GM23338 (cell line): ENCODE measurements at regions not wholly inside any gene's neighbourhood (a gene's known extent, or its start where the extent isn't known, plus 50 kb on each side); places are given as distances from the start of the nearest gene placed in this dataset.

Experiments
- ATAC-seq: fragments of 200-7000 bp; cut with Tn5 transposase; 3 replicates; pipeline ENCODE4 v1.9.1; 2020
- DNase-seq: peaks from one replicate; pipeline ENCODE4 v3.0.0-alpha.2; 2015; ENCODE audit warnings: low spot score
- H2AFZ ChIP-seq: fragments of 200-600 bp; sonication (generic); 2 replicates; pipeline ENCODE4 v1.8.0; 2016; ENCODE audit warnings: antibody characterized with exemption, mild to moderate bottlenecking, moderate library complexity
- H3F3A ChIP-seq: fragments of 200-600 bp; sonication (generic); replicated peaks from 2 replicates; pipeline ENCODE4 v1.8.0; 2017; ENCODE audit warnings: antibody characterized with exemption, mixed run types, low read depth
- H3K27ac ChIP-seq: fragments of 200-600 bp; sonication (generic); 2 replicates; pipeline ENCODE4 v1.6.1; 2016; ENCODE audit warnings: low read depth
- H3K27me3 ChIP-seq: fragments of 200-600 bp; sonication (generic); 2 replicates; pipeline ENCODE4 v1.8.0; 2016; ENCODE audit warnings: mild to moderate bottlenecking, mixed run types, moderate library complexity; ENCODE audit not compliant: insufficient read depth
- H3K36me3 ChIP-seq: fragments of 200-600 bp; sonication (generic); 2 replicates; pipeline ENCODE4 v1.8.0; 2016; ENCODE audit warnings: mild to moderate bottlenecking; ENCODE audit not compliant: insufficient read depth
- H3K4me1 ChIP-seq: fragments of 200-600 bp; sonication (generic); 2 replicates; pipeline ENCODE4 v1.8.0; 2016; ENCODE audit warnings: mild to moderate bottlenecking, moderate library complexity; ENCODE audit not compliant: insufficient read depth
- H3K4me2 ChIP-seq: fragments of 200-600 bp; sonication (generic); 2 replicates; pipeline ENCODE4 v1.7.1; 2017; ENCODE audit warnings: mixed run types
- H3K4me3 ChIP-seq: fragments of 200-600 bp; sonication (generic); 2 replicates; pipeline ENCODE4 v1.6.1; 2016; ENCODE audit warnings: mixed run types
- H3K79me2 ChIP-seq: fragments of 200-600 bp; sonication (generic); replicated peaks from 2 replicates; pipeline ENCODE4 v1.8.0; 2017; ENCODE audit warnings: mild to moderate bottlenecking; ENCODE audit not compliant: insufficient read depth
- H3K9me2 ChIP-seq: fragments of 200-600 bp; sonication (generic); 2 replicates; pipeline ENCODE4 v1.8.0; 2017; ENCODE audit not compliant: insufficient read depth
- H4K20me1 ChIP-seq: fragments of 200-600 bp; sonication (generic); replicated peaks from 2 replicates; pipeline ENCODE4 v1.8.0; 2017; ENCODE audit warnings: mild to moderate bottlenecking; ENCODE audit not compliant: insufficient read depth
- H3K27ac Mint-ChIP-seq: 2 replicates; pipeline ENCODE4 v1.8.0; 2020; ENCODE audit warnings: inconsistent platforms, mild to moderate bottlenecking, moderate library complexity, mixed read lengths
- H3K27me3 Mint-ChIP-seq: 3 replicates; pipeline ENCODE4 v1.8.0; 2022; ENCODE audit warnings: low read depth, mild to moderate bottlenecking, moderate library complexity, mixed read lengths, inconsistent platforms; ENCODE audit not compliant: insufficient read depth, poor library complexity
- H3K36me3 Mint-ChIP-seq: 3 replicates; pipeline ENCODE4 v1.8.0; 2021; ENCODE audit warnings: low read depth, mild to moderate bottlenecking, inconsistent platforms, moderate library complexity, mixed read lengths
- H3K4me1 Mint-ChIP-seq: 3 replicates; pipeline ENCODE4 v1.8.0; 2020; ENCODE audit warnings: mild to moderate bottlenecking, inconsistent platforms, mixed read lengths
- H3K4me3 Mint-ChIP-seq: 3 replicates; pipeline ENCODE4 v1.8.0; 2021; ENCODE audit warnings: moderate library complexity, mild to moderate bottlenecking, inconsistent platforms, mixed read lengths
- H3K9me3 Mint-ChIP-seq: 3 replicates; pipeline ENCODE4 v1.8.0; 2020; ENCODE audit warnings: moderate library complexity, mild to moderate bottlenecking, inconsistent platforms, mixed read lengths
- EZH2 ChIP-seq: fragments of 200-600 bp; sonication (generic); IDR thresholded peaks from one replicate; pipeline ENCODE4 v1.8.0; 2017; ENCODE audit warnings: antibody characterized with exemption, mild to moderate bottlenecking, low read depth; ENCODE audit not compliant: unreplicated experiment
- EZH2phosphoT487 ChIP-seq: fragments of 200-600 bp; sonication (generic); IDR thresholded peaks from one replicate; pipeline ENCODE4 v1.8.1; 2018; ENCODE audit warnings: antibody characterized with exemption; ENCODE audit not compliant: unreplicated experiment
- NANOG ChIP-seq: IDR thresholded peaks from 2 replicates; pipeline ENCODE4 v1.6.1; 2016; ENCODE audit warnings: antibody characterized with exemption, borderline replicate concordance
- POLR2AphosphoS5 ChIP-seq: IDR thresholded peaks from 2 replicates; pipeline ENCODE4 v1.6.1; 2016; ENCODE audit warnings: antibody characterized with exemption, low read depth
- ZNF114 ChIP-seq: fragments of 250-450 bp; sonication (Bioruptor Pico); IDR thresholded peaks from 2 replicates; pipeline ENCODE4 v1.5.0; 2020; ENCODE audit warnings: mild to moderate bottlenecking, moderate library complexity
- ZNF331 ChIP-seq: fragments of 250-450 bp; sonication (Bioruptor Pico); IDR thresholded peaks from 2 replicates; pipeline ENCODE4 v1.5.0; 2020; ENCODE audit warnings: low read depth, mild to moderate bottlenecking, moderate library complexity
- TF ChIP-seq, protein P1 (sequence below), 2 experiments: fragments of 200-600 bp in 1 of 2; sonication (generic) in 1 of 2; conservative IDR thresholded peaks; 2 replicates each; pipeline versions ENCODE4 v1.5.1 to v1.6.1; 2016 to 2017; ENCODE audit warnings: antibody characterized with exemption in 2 of 2, low read depth in 2 of 2, mild to moderate bottlenecking in 2 of 2, moderate library complexity in 1 of 2
- TF ChIP-seq, protein P2 (sequence below): IDR thresholded peaks from one replicate; pipeline ENCODE4 v1.6.1; 2018; ENCODE audit warnings: antibody characterized with exemption; ENCODE audit not compliant: unreplicated experiment
- TF ChIP-seq, protein P3 (sequence below): IDR thresholded peaks from 2 replicates; pipeline ENCODE4 v1.6.1; 2016; ENCODE audit warnings: antibody characterized with exemption

- Mint-ChIP-seq H3K27me3 (peaks cover 2% of the 10 kb centered on the region), H3K4me3 (no peak overlapping the region), H3K36me3 (no peaks in the 10 kb centered on the region), H3K27ac (no peak overlapping the region), H3K4me1 (peaks cover 10% of the 10 kb centered on the region), H3K9me3 (no peaks in the 10 kb centered on the region)
- ATAC-seq (peak; percentile 36; the same call in 1 of the 3 replicates), DNase-seq (no peak)
- Histone ChIP-seq H4K20me1 (no peaks in the 10 kb centered on the region), H3K4me2 (no peak overlapping the region), H3K79me2 (no peaks in the 10 kb centered on the region), H3K27ac (no peak overlapping the region), H3K36me3 (no peaks in the 10 kb centered on the region), H2AFZ (no peak overlapping the region), H3F3A (no peaks in the 10 kb centered on the region), H3K4me3 (no peak overlapping the region), H3K27me3 (no peaks in the 10 kb centered on the region), H3K4me1 (no peaks in the 10 kb centered on the region; the same call in 1 of the 2 replicates), H3K9me2 (no peaks in the 10 kb centered on the region)
- TF ChIP-seq, protein P1, sequence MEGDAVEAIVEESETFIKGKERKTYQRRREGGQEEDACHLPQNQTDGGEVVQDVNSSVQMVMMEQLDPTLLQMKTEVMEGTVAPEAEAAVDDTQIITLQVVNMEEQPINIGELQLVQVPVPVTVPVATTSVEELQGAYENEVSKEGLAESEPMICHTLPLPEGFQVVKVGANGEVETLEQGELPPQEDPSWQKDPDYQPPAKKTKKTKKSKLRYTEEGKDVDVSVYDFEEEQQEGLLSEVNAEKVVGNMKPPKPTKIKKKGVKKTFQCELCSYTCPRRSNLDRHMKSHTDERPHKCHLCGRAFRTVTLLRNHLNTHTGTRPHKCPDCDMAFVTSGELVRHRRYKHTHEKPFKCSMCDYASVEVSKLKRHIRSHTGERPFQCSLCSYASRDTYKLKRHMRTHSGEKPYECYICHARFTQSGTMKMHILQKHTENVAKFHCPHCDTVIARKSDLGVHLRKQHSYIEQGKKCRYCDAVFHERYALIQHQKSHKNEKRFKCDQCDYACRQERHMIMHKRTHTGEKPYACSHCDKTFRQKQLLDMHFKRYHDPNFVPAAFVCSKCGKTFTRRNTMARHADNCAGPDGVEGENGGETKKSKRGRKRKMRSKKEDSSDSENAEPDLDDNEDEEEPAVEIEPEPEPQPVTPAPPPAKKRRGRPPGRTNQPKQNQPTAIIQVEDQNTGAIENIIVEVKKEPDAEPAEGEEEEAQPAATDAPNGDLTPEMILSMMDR (conservative IDR thresholded peaks at IDR 0.05; ENCODE audit: low read depth in 2 of 2): no peak
- TF ChIP-seq, protein P2, sequence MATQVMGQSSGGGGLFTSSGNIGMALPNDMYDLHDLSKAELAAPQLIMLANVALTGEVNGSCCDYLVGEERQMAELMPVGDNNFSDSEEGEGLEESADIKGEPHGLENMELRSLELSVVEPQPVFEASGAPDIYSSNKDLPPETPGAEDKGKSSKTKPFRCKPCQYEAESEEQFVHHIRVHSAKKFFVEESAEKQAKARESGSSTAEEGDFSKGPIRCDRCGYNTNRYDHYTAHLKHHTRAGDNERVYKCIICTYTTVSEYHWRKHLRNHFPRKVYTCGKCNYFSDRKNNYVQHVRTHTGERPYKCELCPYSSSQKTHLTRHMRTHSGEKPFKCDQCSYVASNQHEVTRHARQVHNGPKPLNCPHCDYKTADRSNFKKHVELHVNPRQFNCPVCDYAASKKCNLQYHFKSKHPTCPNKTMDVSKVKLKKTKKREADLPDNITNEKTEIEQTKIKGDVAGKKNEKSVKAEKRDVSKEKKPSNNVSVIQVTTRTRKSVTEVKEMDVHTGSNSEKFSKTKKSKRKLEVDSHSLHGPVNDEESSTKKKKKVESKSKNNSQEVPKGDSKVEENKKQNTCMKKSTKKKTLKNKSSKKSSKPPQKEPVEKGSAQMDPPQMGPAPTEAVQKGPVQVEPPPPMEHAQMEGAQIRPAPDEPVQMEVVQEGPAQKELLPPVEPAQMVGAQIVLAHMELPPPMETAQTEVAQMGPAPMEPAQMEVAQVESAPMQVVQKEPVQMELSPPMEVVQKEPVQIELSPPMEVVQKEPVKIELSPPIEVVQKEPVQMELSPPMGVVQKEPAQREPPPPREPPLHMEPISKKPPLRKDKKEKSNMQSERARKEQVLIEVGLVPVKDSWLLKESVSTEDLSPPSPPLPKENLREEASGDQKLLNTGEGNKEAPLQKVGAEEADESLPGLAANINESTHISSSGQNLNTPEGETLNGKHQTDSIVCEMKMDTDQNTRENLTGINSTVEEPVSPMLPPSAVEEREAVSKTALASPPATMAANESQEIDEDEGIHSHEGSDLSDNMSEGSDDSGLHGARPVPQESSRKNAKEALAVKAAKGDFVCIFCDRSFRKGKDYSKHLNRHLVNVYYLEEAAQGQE: no peak
- no peak for TF ChIP-seq ZNF114 (CRISPR knock-in tag)
- TF ChIP-seq EZH2phosphoT487: no peak
- no peak for TF ChIP-seq EZH2
- no peak for TF ChIP-seq ZNF331 (CRISPR knock-in tag)
- TF ChIP-seq POLR2AphosphoS5: no peak
- no peak for TF ChIP-seq NANOG
- TF ChIP-seq, protein P3, sequence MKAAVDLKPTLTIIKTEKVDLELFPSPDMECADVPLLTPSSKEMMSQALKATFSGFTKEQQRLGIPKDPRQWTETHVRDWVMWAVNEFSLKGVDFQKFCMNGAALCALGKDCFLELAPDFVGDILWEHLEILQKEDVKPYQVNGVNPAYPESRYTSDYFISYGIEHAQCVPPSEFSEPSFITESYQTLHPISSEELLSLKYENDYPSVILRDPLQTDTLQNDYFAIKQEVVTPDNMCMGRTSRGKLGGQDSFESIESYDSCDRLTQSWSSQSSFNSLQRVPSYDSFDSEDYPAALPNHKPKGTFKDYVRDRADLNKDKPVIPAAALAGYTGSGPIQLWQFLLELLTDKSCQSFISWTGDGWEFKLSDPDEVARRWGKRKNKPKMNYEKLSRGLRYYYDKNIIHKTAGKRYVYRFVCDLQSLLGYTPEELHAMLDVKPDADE: no peak
These were observed 231.5 kb downstream of the BCOR start for GRCh38 chrX:39866229-39866628.
